ENCODE measurements at regions not wholly inside any gene's neighbourhood (a gene's known extent, or its start where the extent isn't known, plus 50 kb on each side); places are given as distances from the start of the nearest gene placed in this dataset.

DNA sequence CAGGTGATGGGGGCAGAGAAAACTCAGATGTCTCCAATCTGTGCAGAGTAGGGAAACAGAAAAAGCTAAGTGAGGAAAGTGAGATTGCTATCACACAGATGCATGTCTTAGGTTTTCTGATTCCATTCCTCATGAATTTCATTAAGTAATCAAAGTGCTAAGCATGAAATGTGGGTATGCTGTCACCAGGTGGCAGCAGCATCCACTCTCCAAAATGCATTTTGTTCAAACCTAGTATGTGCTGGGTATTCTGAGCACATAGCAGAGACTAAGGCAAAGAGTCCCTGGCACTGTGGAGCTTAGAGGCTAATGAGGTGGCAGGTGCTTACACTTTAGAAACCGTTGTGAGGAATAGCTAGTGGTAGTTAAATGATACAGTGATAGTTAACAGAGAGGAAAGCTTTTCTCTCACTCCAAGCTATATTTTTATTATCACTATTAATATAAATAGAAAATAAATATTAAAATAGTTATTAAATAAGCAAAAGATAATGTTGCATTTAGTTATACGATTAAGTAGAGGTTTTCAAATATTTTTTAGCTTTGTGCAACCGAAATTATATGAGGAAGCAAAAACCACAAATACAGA lies 179.5 kb downstream of the CDH26 start (continued):
- TF ChIP-seq, protein P1, sequence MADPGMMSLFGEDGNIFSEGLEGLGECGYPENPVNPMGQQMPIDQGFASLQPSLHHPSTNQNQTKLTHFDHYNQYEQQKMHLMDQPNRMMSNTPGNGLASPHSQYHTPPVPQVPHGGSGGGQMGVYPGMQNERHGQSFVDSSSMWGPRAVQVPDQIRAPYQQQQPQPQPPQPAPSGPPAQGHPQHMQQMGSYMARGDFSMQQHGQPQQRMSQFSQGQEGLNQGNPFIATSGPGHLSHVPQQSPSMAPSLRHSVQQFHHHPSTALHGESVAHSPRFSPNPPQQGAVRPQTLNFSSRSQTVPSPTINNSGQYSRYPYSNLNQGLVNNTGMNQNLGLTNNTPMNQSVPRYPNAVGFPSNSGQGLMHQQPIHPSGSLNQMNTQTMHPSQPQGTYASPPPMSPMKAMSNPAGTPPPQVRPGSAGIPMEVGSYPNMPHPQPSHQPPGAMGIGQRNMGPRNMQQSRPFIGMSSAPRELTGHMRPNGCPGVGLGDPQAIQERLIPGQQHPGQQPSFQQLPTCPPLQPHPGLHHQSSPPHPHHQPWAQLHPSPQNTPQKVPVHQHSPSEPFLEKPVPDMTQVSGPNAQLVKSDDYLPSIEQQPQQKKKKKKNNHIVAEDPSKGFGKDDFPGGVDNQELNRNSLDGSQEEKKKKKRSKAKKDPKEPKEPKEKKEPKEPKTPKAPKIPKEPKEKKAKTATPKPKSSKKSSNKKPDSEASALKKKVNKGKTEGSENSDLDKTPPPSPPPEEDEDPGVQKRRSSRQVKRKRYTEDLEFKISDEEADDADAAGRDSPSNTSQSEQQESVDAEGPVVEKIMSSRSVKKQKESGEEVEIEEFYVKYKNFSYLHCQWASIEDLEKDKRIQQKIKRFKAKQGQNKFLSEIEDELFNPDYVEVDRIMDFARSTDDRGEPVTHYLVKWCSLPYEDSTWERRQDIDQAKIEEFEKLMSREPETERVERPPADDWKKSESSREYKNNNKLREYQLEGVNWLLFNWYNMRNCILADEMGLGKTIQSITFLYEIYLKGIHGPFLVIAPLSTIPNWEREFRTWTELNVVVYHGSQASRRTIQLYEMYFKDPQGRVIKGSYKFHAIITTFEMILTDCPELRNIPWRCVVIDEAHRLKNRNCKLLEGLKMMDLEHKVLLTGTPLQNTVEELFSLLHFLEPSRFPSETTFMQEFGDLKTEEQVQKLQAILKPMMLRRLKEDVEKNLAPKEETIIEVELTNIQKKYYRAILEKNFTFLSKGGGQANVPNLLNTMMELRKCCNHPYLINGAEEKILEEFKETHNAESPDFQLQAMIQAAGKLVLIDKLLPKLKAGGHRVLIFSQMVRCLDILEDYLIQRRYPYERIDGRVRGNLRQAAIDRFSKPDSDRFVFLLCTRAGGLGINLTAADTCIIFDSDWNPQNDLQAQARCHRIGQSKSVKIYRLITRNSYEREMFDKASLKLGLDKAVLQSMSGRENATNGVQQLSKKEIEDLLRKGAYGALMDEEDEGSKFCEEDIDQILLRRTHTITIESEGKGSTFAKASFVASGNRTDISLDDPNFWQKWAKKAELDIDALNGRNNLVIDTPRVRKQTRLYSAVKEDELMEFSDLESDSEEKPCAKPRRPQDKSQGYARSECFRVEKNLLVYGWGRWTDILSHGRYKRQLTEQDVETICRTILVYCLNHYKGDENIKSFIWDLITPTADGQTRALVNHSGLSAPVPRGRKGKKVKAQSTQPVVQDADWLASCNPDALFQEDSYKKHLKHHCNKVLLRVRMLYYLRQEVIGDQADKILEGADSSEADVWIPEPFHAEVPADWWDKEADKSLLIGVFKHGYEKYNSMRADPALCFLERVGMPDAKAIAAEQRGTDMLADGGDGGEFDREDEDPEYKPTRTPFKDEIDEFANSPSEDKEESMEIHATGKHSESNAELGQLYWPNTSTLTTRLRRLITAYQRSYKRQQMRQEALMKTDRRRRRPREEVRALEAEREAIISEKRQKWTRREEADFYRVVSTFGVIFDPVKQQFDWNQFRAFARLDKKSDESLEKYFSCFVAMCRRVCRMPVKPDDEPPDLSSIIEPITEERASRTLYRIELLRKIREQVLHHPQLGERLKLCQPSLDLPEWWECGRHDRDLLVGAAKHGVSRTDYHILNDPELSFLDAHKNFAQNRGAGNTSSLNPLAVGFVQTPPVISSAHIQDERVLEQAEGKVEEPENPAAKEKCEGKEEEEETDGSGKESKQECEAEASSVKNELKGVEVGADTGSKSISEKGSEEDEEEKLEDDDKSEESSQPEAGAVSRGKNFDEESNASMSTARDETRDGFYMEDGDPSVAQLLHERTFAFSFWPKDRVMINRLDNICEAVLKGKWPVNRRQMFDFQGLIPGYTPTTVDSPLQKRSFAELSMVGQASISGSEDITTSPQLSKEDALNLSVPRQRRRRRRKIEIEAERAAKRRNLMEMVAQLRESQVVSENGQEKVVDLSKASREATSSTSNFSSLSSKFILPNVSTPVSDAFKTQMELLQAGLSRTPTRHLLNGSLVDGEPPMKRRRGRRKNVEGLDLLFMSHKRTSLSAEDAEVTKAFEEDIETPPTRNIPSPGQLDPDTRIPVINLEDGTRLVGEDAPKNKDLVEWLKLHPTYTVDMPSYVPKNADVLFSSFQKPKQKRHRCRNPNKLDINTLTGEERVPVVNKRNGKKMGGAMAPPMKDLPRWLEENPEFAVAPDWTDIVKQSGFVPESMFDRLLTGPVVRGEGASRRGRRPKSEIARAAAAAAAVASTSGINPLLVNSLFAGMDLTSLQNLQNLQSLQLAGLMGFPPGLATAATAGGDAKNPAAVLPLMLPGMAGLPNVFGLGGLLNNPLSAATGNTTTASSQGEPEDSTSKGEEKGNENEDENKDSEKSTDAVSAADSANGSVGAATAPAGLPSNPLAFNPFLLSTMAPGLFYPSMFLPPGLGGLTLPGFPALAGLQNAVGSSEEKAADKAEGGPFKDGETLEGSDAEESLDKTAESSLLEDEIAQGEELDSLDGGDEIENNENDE (IDR thresholded peaks at IDR 0.05; ENCODE audit: insufficient replicate concordance, low read length): no peak
- TF ChIP-seq RAD21 (IDR thresholded peaks at IDR 0.05 in 1 of 2, conservative IDR thresholded peaks at IDR 0.05 in 1 of 2; ENCODE audit: low read depth in 2 of 2, low read length in 2 of 2) (peak; percentile 67 to 72), POLR2AphosphoS5 (IDR thresholded peaks at IDR 0.05; ENCODE audit: low read depth, low read length) (no peak), SP4 (IDR thresholded peaks at IDR 0.05; ENCODE audit: low read length) (no peak)
- TF ChIP-seq, protein P2, sequence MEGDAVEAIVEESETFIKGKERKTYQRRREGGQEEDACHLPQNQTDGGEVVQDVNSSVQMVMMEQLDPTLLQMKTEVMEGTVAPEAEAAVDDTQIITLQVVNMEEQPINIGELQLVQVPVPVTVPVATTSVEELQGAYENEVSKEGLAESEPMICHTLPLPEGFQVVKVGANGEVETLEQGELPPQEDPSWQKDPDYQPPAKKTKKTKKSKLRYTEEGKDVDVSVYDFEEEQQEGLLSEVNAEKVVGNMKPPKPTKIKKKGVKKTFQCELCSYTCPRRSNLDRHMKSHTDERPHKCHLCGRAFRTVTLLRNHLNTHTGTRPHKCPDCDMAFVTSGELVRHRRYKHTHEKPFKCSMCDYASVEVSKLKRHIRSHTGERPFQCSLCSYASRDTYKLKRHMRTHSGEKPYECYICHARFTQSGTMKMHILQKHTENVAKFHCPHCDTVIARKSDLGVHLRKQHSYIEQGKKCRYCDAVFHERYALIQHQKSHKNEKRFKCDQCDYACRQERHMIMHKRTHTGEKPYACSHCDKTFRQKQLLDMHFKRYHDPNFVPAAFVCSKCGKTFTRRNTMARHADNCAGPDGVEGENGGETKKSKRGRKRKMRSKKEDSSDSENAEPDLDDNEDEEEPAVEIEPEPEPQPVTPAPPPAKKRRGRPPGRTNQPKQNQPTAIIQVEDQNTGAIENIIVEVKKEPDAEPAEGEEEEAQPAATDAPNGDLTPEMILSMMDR (IDR thresholded peaks at IDR 0.05; ENCODE audit: control extremely low read depth in 1 of 3, insufficient read depth in 1 of 3, low read depth in 1 of 3, low read length in 3 of 3): peak in 2 of 3 experiments; percentile 50 to 71; a peak in 3 of 4 replicates

Measured in H1 (cell line).